ENCODE measurements at regions not wholly inside any gene's neighbourhood (a gene's known extent, or its start where the extent isn't known, plus 50 kb on each side); places are given as distances from the start of the nearest gene placed in this dataset.

- TF ChIP-seq CTCF (IDR thresholded peaks at IDR 0.05; ENCODE audit: unreplicated experiment): no peak
- intact Hi-C loops (cut with micrococcal nuclease): no loop called here
- ChIA-PET POLR2A (no interaction called here), CTCF (no interaction called here)
- H3K27ac Mint-ChIP-seq (ENCODE audit: low read depth, unreplicated experiment): no peak overlapping the region
- no peak for DNase-seq (ENCODE audit: unreplicated experiment)
- H3K4me3 Mint-ChIP-seq (ENCODE audit: unreplicated experiment): no peak overlapping the region
- no peaks in the 10 kb centered on the region for H3K36me3 Mint-ChIP-seq (ENCODE audit: insufficient read depth, unreplicated experiment)
- no peaks in the 10 kb centered on the region for H3K27me3 Mint-ChIP-seq (ENCODE audit: insufficient read depth, unreplicated experiment)
- H3K4me1 Mint-ChIP-seq (ENCODE audit: insufficient read depth, unreplicated experiment): no peaks in the 10 kb centered on the region
- peaks cover 8% of the 10 kb centered on the region for H3K9me3 Mint-ChIP-seq (ENCODE audit: unreplicated experiment)
- no TSS peak for BruUV-seq (replicated peaks)
Measured at GRCh38 chr21:41578716-41579115, 70.8 kb upstream of the TMPRSS2 start.

- ChIA-PET POLR2A (no interaction called here), CTCF (interaction anchor here (0.6 kb wide), 1 partner anchor 42 kb away, joined by 3 read pairs; no protein-coding TSS in a partner anchor)
- no peak for DNase-seq (ENCODE audit: unreplicated experiment)
- peaks cover 8% of the 10 kb centered on the region for H3K9me3 Mint-ChIP-seq (ENCODE audit: unreplicated experiment)
- TF ChIP-seq CTCF (IDR thresholded peaks at IDR 0.05; ENCODE audit: unreplicated experiment): no peak
- H3K27ac Mint-ChIP-seq (ENCODE audit: low read depth, unreplicated experiment): no peak overlapping the region
- BruUV-seq (replicated peaks): no TSS peak
- H3K4me1 Mint-ChIP-seq (ENCODE audit: insufficient read depth, unreplicated experiment): no peaks in the 10 kb centered on the region
- intact Hi-C loops (cut with micrococcal nuclease): no loop called here
- H3K27me3 Mint-ChIP-seq (ENCODE audit: insufficient read depth, unreplicated experiment): no peaks in the 10 kb centered on the region
- no peaks in the 10 kb centered on the region for H3K36me3 Mint-ChIP-seq (ENCODE audit: insufficient read depth, unreplicated experiment)
- no peak overlapping the region for H3K4me3 Mint-ChIP-seq (ENCODE audit: unreplicated experiment)
Measured at GRCh38 chr21:41578083-41578482, 70.1 kb upstream of the TMPRSS2 start.

- peaks cover 8% of the 10 kb centered on the region for H3K9me3 Mint-ChIP-seq (ENCODE audit: unreplicated experiment)
- POLR2A ChIA-PET: no interaction called here
Measured at GRCh38 chr21:41576013-41576615, 68.2 kb upstream of the TMPRSS2 start.

More at GRCh38 chr21:41576013-41576615, 68.2 kb upstream of the TMPRSS2 start:
- no peaks in the 10 kb centered on the region for H3K4me1 Mint-ChIP-seq (ENCODE audit: insufficient read depth, unreplicated experiment)
- H3K27ac Mint-ChIP-seq (ENCODE audit: low read depth, unreplicated experiment): no peak overlapping the region
- TF ChIP-seq CTCF (IDR thresholded peaks at IDR 0.05; ENCODE audit: unreplicated experiment): no peak
- H3K4me3 Mint-ChIP-seq (ENCODE audit: unreplicated experiment): no peak overlapping the region
- H3K27me3 Mint-ChIP-seq (ENCODE audit: insufficient read depth, unreplicated experiment): no peaks in the 10 kb centered on the region
- DNase-seq (ENCODE audit: unreplicated experiment): no peak
- CTCF ChIA-PET: interaction anchor here (1.5 to 2.0 kb wide), 2 partner anchors 241 to 293 kb away, joined by 4 to 6 read pairs; no protein-coding TSS in a partner anchor
- no TSS peak for BruUV-seq (replicated peaks)
- intact Hi-C loops (cut with micrococcal nuclease): no loop called here
- peaks cover under 1% of the 10 kb centered on the region for H3K36me3 Mint-ChIP-seq (ENCODE audit: insufficient read depth, unreplicated experiment)
